ENCODE measurements at regions not wholly inside any gene's neighbourhood (a gene's known extent, or its start where the extent isn't known, plus 50 kb on each side); places are given as distances from the start of the nearest gene placed in this dataset.

DNA sequence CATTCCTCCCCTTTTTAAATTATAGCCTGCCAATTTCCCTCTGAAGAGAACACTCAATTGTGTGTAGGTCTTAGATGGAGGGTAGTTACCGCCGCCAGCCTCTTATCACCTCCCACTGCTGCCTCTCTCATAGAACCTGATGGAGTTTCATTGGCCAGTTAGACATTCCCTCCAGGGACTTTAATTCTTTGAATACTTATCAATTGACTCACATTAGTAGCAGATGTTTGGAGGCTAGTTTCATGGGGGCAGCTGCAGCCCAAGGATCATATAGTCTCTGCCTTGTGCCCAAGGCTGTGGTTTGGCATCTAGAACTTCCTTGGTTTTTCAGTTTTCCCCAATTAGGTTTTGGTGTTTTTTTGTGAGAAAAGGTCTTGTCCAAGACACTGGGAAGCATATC, 318.9 kb upstream of the HTR2A start:
- TF ChIP-seq CTCF (IDR thresholded peaks at IDR 0.05) = no peak
- no peak for TF ChIP-seq POLR2A (IDR thresholded peaks at IDR 0.05)
